ENCODE measurements at regions not wholly inside any gene's neighbourhood (a gene's known extent, or its start where the extent isn't known, plus 50 kb on each side); places are given as distances from the start of the nearest gene placed in this dataset.

DNA sequence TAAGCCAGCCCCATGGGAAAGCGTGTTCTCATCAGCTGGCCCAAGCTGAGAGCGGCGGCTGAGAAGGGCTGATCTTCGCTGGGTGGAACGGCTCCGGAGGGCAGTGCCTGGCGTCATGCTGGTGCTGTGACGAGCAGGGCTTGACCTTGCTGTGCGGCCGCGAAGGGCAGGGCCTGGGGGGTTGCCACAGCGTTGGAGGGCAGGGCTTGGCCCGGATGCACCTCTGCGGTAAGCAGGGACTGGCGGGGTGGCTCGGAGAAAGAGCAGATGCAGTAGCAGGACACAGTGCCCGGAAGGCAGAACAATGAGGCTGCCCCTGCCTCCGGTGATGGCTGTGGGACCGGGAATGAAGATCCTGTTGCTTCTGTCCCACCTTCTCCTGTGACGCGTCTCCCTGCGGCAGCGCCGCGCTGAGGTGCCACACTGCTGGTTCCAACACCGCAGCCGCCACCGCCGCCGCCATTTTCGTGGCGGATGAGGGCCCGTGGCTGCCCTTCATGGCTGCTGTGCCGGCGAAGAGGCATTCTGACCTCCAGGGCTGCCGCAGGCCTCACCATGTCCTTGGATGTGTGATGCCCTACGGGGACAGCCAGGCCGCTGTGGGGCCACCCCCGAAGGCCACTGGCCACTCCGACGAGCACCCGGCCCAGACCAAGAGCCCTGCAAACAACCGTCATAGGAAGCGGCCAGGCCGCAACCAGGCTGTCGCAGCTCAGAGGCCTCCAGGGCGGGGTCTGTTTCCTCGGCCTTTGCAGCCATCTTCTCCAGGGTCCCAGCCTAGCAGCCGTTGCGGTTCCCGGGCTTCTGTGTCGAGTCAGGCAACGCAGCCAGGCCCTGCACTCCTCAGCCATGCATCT lies 890.5 kb upstream of the CTNND2 start:
- TF ChIP-seq POLR2AphosphoS5 (IDR thresholded peaks at IDR 0.05), result no peak
- no peak for TF ChIP-seq POLR2A (IDR thresholded peaks at IDR 0.05)
- TF ChIP-seq, protein P1, sequence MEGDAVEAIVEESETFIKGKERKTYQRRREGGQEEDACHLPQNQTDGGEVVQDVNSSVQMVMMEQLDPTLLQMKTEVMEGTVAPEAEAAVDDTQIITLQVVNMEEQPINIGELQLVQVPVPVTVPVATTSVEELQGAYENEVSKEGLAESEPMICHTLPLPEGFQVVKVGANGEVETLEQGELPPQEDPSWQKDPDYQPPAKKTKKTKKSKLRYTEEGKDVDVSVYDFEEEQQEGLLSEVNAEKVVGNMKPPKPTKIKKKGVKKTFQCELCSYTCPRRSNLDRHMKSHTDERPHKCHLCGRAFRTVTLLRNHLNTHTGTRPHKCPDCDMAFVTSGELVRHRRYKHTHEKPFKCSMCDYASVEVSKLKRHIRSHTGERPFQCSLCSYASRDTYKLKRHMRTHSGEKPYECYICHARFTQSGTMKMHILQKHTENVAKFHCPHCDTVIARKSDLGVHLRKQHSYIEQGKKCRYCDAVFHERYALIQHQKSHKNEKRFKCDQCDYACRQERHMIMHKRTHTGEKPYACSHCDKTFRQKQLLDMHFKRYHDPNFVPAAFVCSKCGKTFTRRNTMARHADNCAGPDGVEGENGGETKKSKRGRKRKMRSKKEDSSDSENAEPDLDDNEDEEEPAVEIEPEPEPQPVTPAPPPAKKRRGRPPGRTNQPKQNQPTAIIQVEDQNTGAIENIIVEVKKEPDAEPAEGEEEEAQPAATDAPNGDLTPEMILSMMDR (IDR thresholded peaks at IDR 0.05), result no peak

Data from breast epithelium (tissue), 3 donors.